ENCODE measurements at regions not wholly inside any gene's neighbourhood (a gene's known extent, or its start where the extent isn't known, plus 50 kb on each side); places are given as distances from the start of the nearest gene placed in this dataset.

GRCh38 chr18:40917056-40917455 lies 1038.0 kb upstream of the PIK3C3 start:
- Histone ChIP-seq H3K27me3 (ENCODE audit: insufficient read depth) (no peaks in the 10 kb centered on the region), H2AFZ (no peak overlapping the region), H3K4me1 (ENCODE audit: insufficient read depth) (no peaks in the 10 kb centered on the region), H3K27ac (ENCODE audit: low read depth) (no peak overlapping the region), H3K4me3 (no peak overlapping the region), H3K36me3 (ENCODE audit: insufficient read depth) (no peaks in the 10 kb centered on the region), H3K79me2 (replicated peaks; ENCODE audit: insufficient read depth) (no peaks in the 10 kb centered on the region), H3K4me2 (no peak overlapping the region), H4K20me1 (replicated peaks; ENCODE audit: insufficient read depth) (no peaks in the 10 kb centered on the region), H3K9me2 (ENCODE audit: insufficient read depth) (no peaks in the 10 kb centered on the region; the same call in none of the 2 replicates), H3F3A (replicated peaks; ENCODE audit: low read depth) (no peaks in the 10 kb centered on the region)
- Mint-ChIP-seq H3K27ac (no peak overlapping the region), H3K4me3 (no peak overlapping the region), H3K4me1 (no peaks in the 10 kb centered on the region), H3K27me3 (ENCODE audit: insufficient read depth, low read depth, poor library complexity) (no peaks in the 10 kb centered on the region), H3K36me3 (ENCODE audit: low read depth) (no peaks in the 10 kb centered on the region), H3K9me3 (no peaks in the 10 kb centered on the region)
- TF ChIP-seq ETS1 (IDR thresholded peaks at IDR 0.05) (no peak), POLR2AphosphoS5 (IDR thresholded peaks at IDR 0.05; ENCODE audit: low read depth) (no peak), ZNF114 (CRISPR knock-in tag; IDR thresholded peaks at IDR 0.05) (no peak), EZH2 (IDR thresholded peaks at IDR 0.05; ENCODE audit: low read depth, unreplicated experiment) (no peak)
- ATAC-seq (no peak), DNase-seq (ENCODE audit: low spot score) (no peak)

- Mint-ChIP-seq H3K36me3 (ENCODE audit: low read depth) (no peaks in the 10 kb centered on the region), H3K4me3 (no peak overlapping the region), H3K27me3 (ENCODE audit: insufficient read depth, low read depth, poor library complexity) (no peaks in the 10 kb centered on the region), H3K4me1 (no peaks in the 10 kb centered on the region), H3K27ac (no peak overlapping the region), H3K9me3 (no peaks in the 10 kb centered on the region)
- TF ChIP-seq REST (IDR thresholded peaks at IDR 0.05; ENCODE audit: unreplicated experiment) (no peak), ETS1 (IDR thresholded peaks at IDR 0.05) (no peak), NANOG (IDR thresholded peaks at IDR 0.05; ENCODE audit: borderline replicate concordance) (no peak), ZNF114 (CRISPR knock-in tag; IDR thresholded peaks at IDR 0.05) (no peak), STAT1 (IDR thresholded peaks at IDR 0.05; ENCODE audit: unreplicated experiment) (no peak), POLR2AphosphoS5 (IDR thresholded peaks at IDR 0.05; ENCODE audit: low read depth) (no peak)
- Histone ChIP-seq H3K27me3 (ENCODE audit: insufficient read depth) (no peaks in the 10 kb centered on the region), H3K27ac (ENCODE audit: low read depth) (no peak overlapping the region), H3K4me3 (no peak overlapping the region), H3K79me2 (replicated peaks; ENCODE audit: insufficient read depth) (no peaks in the 10 kb centered on the region), H3K4me1 (ENCODE audit: insufficient read depth) (no peaks in the 10 kb centered on the region), H3K36me3 (ENCODE audit: insufficient read depth) (no peaks in the 10 kb centered on the region), H3F3A (replicated peaks; ENCODE audit: low read depth) (no peaks in the 10 kb centered on the region), H4K20me1 (replicated peaks; ENCODE audit: insufficient read depth) (no peaks in the 10 kb centered on the region), H3K4me2 (no peak overlapping the region), H2AFZ (peak overlapping the region; percentile 84), H3K9me2 (ENCODE audit: insufficient read depth) (no peaks in the 10 kb centered on the region; the same call in none of the 2 replicates)
- no peak for ATAC-seq
- DNase-seq (ENCODE audit: low spot score), result no peak
Observed at GRCh38 chr18:40915724-40916123, 1039.3 kb upstream of the PIK3C3 start.

All from GM23338 (cell line).